ENCODE measurements at regions not wholly inside any gene's neighbourhood (a gene's known extent, or its start where the extent isn't known, plus 50 kb on each side); places are given as distances from the start of the nearest gene placed in this dataset.

GRCh38 chr6:95208621-95209020 lies 368.7 kb upstream of the MANEA start:
- H3K4me1 ChIP-seq (ENCODE audit: control insufficient read depth, insufficient read depth, low read length), result no peaks in the 10 kb centered on the region
- no peaks in the 10 kb centered on the region for H3K27me3 ChIP-seq (ENCODE audit: control insufficient read depth, insufficient read depth, low read length)
- no peak overlapping the region for H3K9ac ChIP-seq (ENCODE audit: low read depth, low read length)
- H3K36me3 ChIP-seq (ENCODE audit: insufficient read depth, low read length), result no peaks in the 10 kb centered on the region
- no peak overlapping the region for H3K4me2 ChIP-seq (ENCODE audit: low read length)
- no peak overlapping the region for H3K4me3 ChIP-seq (ENCODE audit: low read length)
- no peaks in the 10 kb centered on the region for H3K9me3 ChIP-seq (replicated peaks; ENCODE audit: low read length)

GRCh38 chr6:95209074-95209473 lies 368.3 kb upstream of the MANEA start:
- Histone ChIP-seq H3K36me3 (ENCODE audit: insufficient read depth, low read length) (no peaks in the 10 kb centered on the region), H3K4me3 (ENCODE audit: low read length) (no peak overlapping the region), H3K9ac (ENCODE audit: low read depth, low read length) (no peak overlapping the region), H3K9me3 (replicated peaks; ENCODE audit: low read length) (no peaks in the 10 kb centered on the region), H3K4me1 (ENCODE audit: control insufficient read depth, insufficient read depth, low read length) (no peaks in the 10 kb centered on the region), H3K4me2 (ENCODE audit: low read length) (no peak overlapping the region), H3K27me3 (ENCODE audit: control insufficient read depth, insufficient read depth, low read length) (no peaks in the 10 kb centered on the region)

GRCh38 chr6:95216555-95216954 lies 360.8 kb upstream of the MANEA start:
- Histone ChIP-seq H3K4me3 (ENCODE audit: low read length) (no peak overlapping the region), H3K4me1 (ENCODE audit: control insufficient read depth, insufficient read depth, low read length) (no peaks in the 10 kb centered on the region), H3K4me2 (ENCODE audit: low read length) (no peak overlapping the region), H3K36me3 (ENCODE audit: insufficient read depth, low read length) (no peaks in the 10 kb centered on the region), H3K9ac (ENCODE audit: low read depth, low read length) (no peak overlapping the region), H3K27me3 (ENCODE audit: control insufficient read depth, insufficient read depth, low read length) (no peaks in the 10 kb centered on the region), H3K9me3 (replicated peaks; ENCODE audit: low read length) (no peaks in the 10 kb centered on the region)

- Histone ChIP-seq H3K9ac (ENCODE audit: low read depth, low read length) (no peak overlapping the region), H3K4me1 (ENCODE audit: control insufficient read depth, insufficient read depth, low read length) (no peaks in the 10 kb centered on the region), H3K9me3 (replicated peaks; ENCODE audit: low read length) (no peaks in the 10 kb centered on the region), H3K4me2 (ENCODE audit: low read length) (no peak overlapping the region), H3K36me3 (ENCODE audit: insufficient read depth, low read length) (no peaks in the 10 kb centered on the region), H3K27me3 (ENCODE audit: control insufficient read depth, insufficient read depth, low read length) (no peaks in the 10 kb centered on the region), H3K4me3 (ENCODE audit: low read length) (no peak overlapping the region)
These were observed 350.0 kb upstream of the MANEA start for GRCh38 chr6:95227351-95227750.

GRCh38 chr6:95228636-95229035 lies 348.7 kb upstream of the MANEA start:
- Histone ChIP-seq H3K27me3 (ENCODE audit: control insufficient read depth, insufficient read depth, low read length) (no peaks in the 10 kb centered on the region), H3K4me2 (ENCODE audit: low read length) (no peak overlapping the region), H3K9ac (ENCODE audit: low read depth, low read length) (no peak overlapping the region), H3K4me3 (ENCODE audit: low read length) (no peak overlapping the region), H3K4me1 (ENCODE audit: control insufficient read depth, insufficient read depth, low read length) (no peaks in the 10 kb centered on the region), H3K36me3 (ENCODE audit: insufficient read depth, low read length) (no peaks in the 10 kb centered on the region), H3K9me3 (replicated peaks; ENCODE audit: low read length) (no peaks in the 10 kb centered on the region)

GRCh38 chr6:95230071-95230740 lies 347.1 kb upstream of the MANEA start:
- Histone ChIP-seq H3K4me1 (ENCODE audit: control insufficient read depth, insufficient read depth, low read length) (no peaks in the 10 kb centered on the region), H3K9me3 (replicated peaks; ENCODE audit: low read length) (no peaks in the 10 kb centered on the region), H3K9ac (ENCODE audit: low read depth, low read length) (no peak overlapping the region), H3K4me2 (ENCODE audit: low read length) (no peak overlapping the region), H3K4me3 (ENCODE audit: low read length) (no peak overlapping the region), H3K36me3 (ENCODE audit: insufficient read depth, low read length) (no peaks in the 10 kb centered on the region), H3K27me3 (ENCODE audit: control insufficient read depth, insufficient read depth, low read length) (no peaks in the 10 kb centered on the region)

- Histone ChIP-seq H3K4me1 (ENCODE audit: control insufficient read depth, insufficient read depth, low read length) (no peaks in the 10 kb centered on the region), H3K4me3 (ENCODE audit: low read length) (no peak overlapping the region), H3K9me3 (replicated peaks; ENCODE audit: low read length) (no peaks in the 10 kb centered on the region), H3K4me2 (ENCODE audit: low read length) (no peak overlapping the region), H3K9ac (ENCODE audit: low read depth, low read length) (no peak overlapping the region), H3K27me3 (ENCODE audit: control insufficient read depth, insufficient read depth, low read length) (no peaks in the 10 kb centered on the region), H3K36me3 (ENCODE audit: insufficient read depth, low read length) (no peaks in the 10 kb centered on the region)
These were observed 345.9 kb upstream of the MANEA start for GRCh38 chr6:95231416-95231815.

- H3K9ac ChIP-seq (ENCODE audit: low read depth, low read length), result no peak overlapping the region
- H3K27me3 ChIP-seq (ENCODE audit: control insufficient read depth, insufficient read depth, low read length), result no peaks in the 10 kb centered on the region
- no peaks in the 10 kb centered on the region for H3K4me1 ChIP-seq (ENCODE audit: control insufficient read depth, insufficient read depth, low read length)
- no peak overlapping the region for H3K4me2 ChIP-seq (ENCODE audit: low read length)
- H3K4me3 ChIP-seq (ENCODE audit: low read length), result no peak overlapping the region
- H3K9me3 ChIP-seq (replicated peaks; ENCODE audit: low read length), result no peaks in the 10 kb centered on the region
- H3K36me3 ChIP-seq (ENCODE audit: insufficient read depth, low read length), result no peaks in the 10 kb centered on the region
These were observed 344.9 kb upstream of the MANEA start for GRCh38 chr6:95232446-95232845.

- no peak overlapping the region for H3K4me3 ChIP-seq (ENCODE audit: low read length)
These were observed 343.5 kb upstream of the MANEA start for GRCh38 chr6:95233879-95234278.

GRCh38 chr6:95240514-95240913 lies 336.8 kb upstream of the MANEA start:
- no peak overlapping the region for H3K9ac ChIP-seq (ENCODE audit: low read depth, low read length)
- H3K27me3 ChIP-seq (ENCODE audit: control insufficient read depth, insufficient read depth, low read length), result no peaks in the 10 kb centered on the region
- no peaks in the 10 kb centered on the region for H3K9me3 ChIP-seq (replicated peaks; ENCODE audit: low read length)
- peaks cover 13% of the 10 kb centered on the region for H3K4me1 ChIP-seq (ENCODE audit: control insufficient read depth, insufficient read depth, low read length)
- no peak overlapping the region for H3K4me2 ChIP-seq (ENCODE audit: low read length)
- H3K36me3 ChIP-seq (ENCODE audit: insufficient read depth, low read length), result no peaks in the 10 kb centered on the region
- no peak overlapping the region for H3K4me3 ChIP-seq (ENCODE audit: low read length)

More at GRCh38 chr6:95233879-95234278, 343.5 kb upstream of the MANEA start:
- Histone ChIP-seq H3K27me3 (ENCODE audit: control insufficient read depth, insufficient read depth, low read length) (no peaks in the 10 kb centered on the region), H3K36me3 (ENCODE audit: insufficient read depth, low read length) (no peaks in the 10 kb centered on the region), H3K9me3 (replicated peaks; ENCODE audit: low read length) (no peaks in the 10 kb centered on the region), H3K9ac (ENCODE audit: low read depth, low read length) (no peak overlapping the region), H3K4me1 (ENCODE audit: control insufficient read depth, insufficient read depth, low read length) (no peaks in the 10 kb centered on the region), H3K4me2 (ENCODE audit: low read length) (no peak overlapping the region)

GRCh38 chr6:95242560-95242959 lies 334.8 kb upstream of the MANEA start:
- no peaks in the 10 kb centered on the region for H3K36me3 ChIP-seq (ENCODE audit: insufficient read depth, low read length)
- no peaks in the 10 kb centered on the region for H3K9me3 ChIP-seq (replicated peaks; ENCODE audit: low read length)
- no peaks in the 10 kb centered on the region for H3K27me3 ChIP-seq (ENCODE audit: control insufficient read depth, insufficient read depth, low read length)
- H3K4me2 ChIP-seq (ENCODE audit: low read length), result no peak overlapping the region
- H3K9ac ChIP-seq (ENCODE audit: low read depth, low read length), result no peak overlapping the region
- peaks cover 13% of the 10 kb centered on the region for H3K4me1 ChIP-seq (ENCODE audit: control insufficient read depth, insufficient read depth, low read length)
- no peak overlapping the region for H3K4me3 ChIP-seq (ENCODE audit: low read length)

- Histone ChIP-seq H3K27me3 (ENCODE audit: control insufficient read depth, insufficient read depth, low read length) (no peaks in the 10 kb centered on the region), H3K4me1 (ENCODE audit: control insufficient read depth, insufficient read depth, low read length) (peaks cover 13% of the 10 kb centered on the region), H3K9me3 (replicated peaks; ENCODE audit: low read length) (no peaks in the 10 kb centered on the region), H3K4me2 (ENCODE audit: low read length) (no peak overlapping the region), H3K36me3 (ENCODE audit: insufficient read depth, low read length) (no peaks in the 10 kb centered on the region), H3K9ac (ENCODE audit: low read depth, low read length) (no peak overlapping the region), H3K4me3 (ENCODE audit: low read length) (no peak overlapping the region)
These were observed 334.3 kb upstream of the MANEA start for GRCh38 chr6:95243053-95243452.
